GM10266 (cell line): ENCODE measurements at regions not wholly inside any gene's neighbourhood (a gene's known extent, or its start where the extent isn't known, plus 50 kb on each side); places are given as distances from the start of the nearest gene placed in this dataset.

Source experiments
- DNase-seq: peaks from one replicate; pipeline ENCODE4 v3.0.0; 2012; ENCODE audit errors: extremely low spot score
- CTCF ChIP-seq: IDR thresholded peaks from 2 replicates; pipeline ENCODE4 v1.5.1; 2012; ENCODE audit warnings: mild to moderate bottlenecking, low read depth; ENCODE audit not compliant: control insufficient read depth, insufficient read depth; ENCODE audit errors: missing control alignments

- no peak for DNase-seq
- TF ChIP-seq CTCF: no peak
These were observed 92.5 kb upstream of the NXT1 start for GRCh38 chr20:23257848-23258746.

- no peak for DNase-seq
These were observed 93.4 kb upstream of the NXT1 start for GRCh38 chr20:23257106-23257761.

GRCh38 chr20:23255716-23256385 lies 94.7 kb upstream of the NXT1 start:
- TF ChIP-seq CTCF: no peak
- no peak for DNase-seq

More at GRCh38 chr20:23257106-23257761, 93.4 kb upstream of the NXT1 start:
- no peak for TF ChIP-seq CTCF

GRCh38 chr20:23255106-23255505 lies 95.5 kb upstream of the NXT1 start:
- TF ChIP-seq CTCF: no peak
- DNase-seq: no peak

GRCh38 chr20:23254505-23254904 lies 96.1 kb upstream of the NXT1 start:
- DNase-seq: no peak
- TF ChIP-seq CTCF: no peak

GRCh38 chr20:23254034-23254433 lies 96.6 kb upstream of the NXT1 start:
- TF ChIP-seq CTCF: no peak
- no peak for DNase-seq
